RPMI7951 (cell line): ENCODE measurements at regions not wholly inside any gene's neighbourhood (a gene's known extent, or its start where the extent isn't known, plus 50 kb on each side); places are given as distances from the start of the nearest gene placed in this dataset.

Experiments used
- DNase-seq: peaks from one replicate; pipeline ENCODE4 v3.0.0-alpha.2; 2012; ENCODE audit warnings: low read depth

DNA sequence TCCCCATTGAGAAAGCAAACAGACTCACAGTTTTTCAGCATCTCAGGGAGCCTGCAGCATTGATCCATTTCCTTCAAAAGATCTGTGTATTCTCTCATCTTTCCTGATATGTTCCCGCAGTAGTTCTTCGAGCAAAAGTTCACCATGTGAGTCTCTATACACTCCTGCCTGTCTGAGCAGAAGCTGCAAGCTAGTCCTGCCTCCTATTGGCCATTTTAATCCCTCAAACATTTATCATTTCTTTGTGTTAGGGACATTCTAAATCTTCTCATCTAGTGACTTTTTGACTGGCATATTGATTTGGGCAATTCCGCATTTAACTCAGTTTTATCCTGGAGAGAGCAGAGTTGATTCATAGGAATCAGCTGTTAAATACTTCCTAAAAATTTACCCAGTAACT lies 660.4 kb upstream of the KLF12 start:
- DNase-seq, result no peak

GRCh38 chr13:74794147-74794546 lies 659.9 kb upstream of the KLF12 start:
- DNase-seq, result no peak

GRCh38 chr13:74784959-74785358 lies 650.8 kb upstream of the KLF12 start:
- no peak for DNase-seq

DNA sequence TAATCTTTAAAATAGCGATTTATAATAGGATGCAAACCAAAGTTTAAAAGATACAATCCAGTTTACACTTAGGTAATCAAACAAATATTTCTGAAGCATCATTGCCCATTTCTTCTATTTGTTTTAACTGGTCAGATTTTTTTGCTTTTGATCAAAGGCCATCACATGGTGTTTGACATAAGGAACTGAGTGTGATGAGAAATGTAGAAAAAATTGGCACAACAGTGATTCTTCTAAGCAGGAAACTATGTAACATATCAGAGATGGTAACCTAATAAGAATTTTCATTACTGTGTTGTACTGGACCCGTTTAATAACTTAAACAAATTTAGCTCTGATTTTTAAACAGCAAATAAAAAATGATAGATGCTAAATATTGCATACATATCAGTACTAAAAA lies 644.7 kb upstream of the KLF12 start:
- DNase-seq, result no peak

DNA sequence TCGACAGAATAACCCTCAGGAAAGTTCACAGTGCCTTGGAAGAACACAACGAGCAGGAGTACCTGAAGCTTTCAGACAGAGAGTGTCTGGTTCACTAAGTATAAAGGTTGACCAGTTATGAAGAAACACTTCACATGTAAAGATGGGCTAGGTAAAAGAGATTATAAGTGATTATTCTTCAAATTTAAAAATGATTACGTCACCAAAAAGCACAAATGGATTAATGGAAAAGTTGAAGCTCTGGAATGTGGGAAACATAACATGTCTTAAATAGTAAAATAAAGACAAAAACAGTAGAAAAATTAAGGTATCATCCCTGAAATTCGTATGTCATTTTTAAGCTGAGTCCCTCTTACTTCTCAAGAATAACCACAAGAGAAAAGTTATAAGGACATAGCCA lies 643.9 kb upstream of the KLF12 start:
- DNase-seq, result no peak

GRCh38 chr13:74774264-74774663 lies 640.1 kb upstream of the KLF12 start:
- no peak for DNase-seq

DNA sequence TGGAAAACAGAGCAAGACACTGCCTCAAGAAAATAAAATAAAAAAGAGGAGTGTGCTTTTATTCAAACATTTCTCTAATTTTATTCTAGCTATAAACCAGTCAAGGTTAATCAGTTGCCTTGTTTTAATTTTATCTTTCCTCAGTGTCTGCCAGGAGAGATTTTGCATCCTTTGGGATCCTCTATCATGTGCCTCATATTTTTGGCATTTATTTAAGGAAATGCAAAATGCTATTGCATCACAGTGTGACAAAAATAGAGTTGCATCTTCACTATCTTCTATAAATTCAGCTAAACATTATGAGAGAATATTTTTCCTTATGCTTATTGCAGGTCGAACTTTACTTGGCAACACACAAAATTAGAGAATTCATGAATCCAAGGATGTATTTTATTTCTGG lies 639.0 kb upstream of the KLF12 start:
- DNase-seq, result no peak

GRCh38 chr13:74771964-74772363 lies 637.8 kb upstream of the KLF12 start:
- peak; percentile 16 for DNase-seq

DNA sequence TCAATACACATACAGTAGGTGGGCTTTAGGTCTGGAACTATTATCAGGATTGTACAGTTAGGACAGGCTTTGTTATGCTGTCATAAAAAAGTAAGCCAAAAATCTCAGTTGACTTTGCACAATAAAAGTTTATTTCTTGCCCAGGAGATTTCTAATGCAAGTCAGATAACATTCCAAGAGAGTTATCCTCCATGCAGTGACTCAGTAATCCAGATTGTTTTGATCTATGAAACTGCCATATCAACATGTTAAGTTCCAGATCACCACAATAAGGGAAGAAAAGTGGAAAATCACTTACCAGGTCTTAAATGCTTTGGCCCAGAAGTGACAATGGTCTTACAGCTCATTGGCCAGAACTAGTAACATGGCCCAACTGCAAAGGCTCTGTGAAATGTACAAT lies 636.2 kb upstream of the KLF12 start:
- DNase-seq, result peak; percentile 33

DNA sequence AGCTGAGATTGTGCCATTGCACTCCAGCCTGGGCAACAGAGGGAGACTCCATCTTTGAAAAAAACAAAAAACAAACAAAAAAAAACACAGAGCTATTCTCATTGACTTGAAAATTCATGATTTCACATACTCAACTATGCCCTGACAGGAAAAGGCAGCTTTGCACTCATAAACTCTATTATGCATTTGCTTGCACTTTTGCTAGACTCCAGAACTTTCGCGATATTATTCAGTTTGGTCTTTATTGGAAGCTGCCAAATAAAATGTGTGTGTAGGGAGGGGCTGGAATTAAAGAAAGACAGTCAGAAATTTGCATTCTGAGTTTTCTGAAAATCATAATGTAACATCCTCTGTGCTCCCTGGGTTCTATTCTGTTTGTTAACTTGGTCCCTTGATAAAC lies 635.1 kb upstream of the KLF12 start:
- no peak for DNase-seq

GRCh38 chr13:74768521-74769085 lies 634.4 kb upstream of the KLF12 start:
- DNase-seq, result no peak

GRCh38 chr13:74767050-74767449 lies 632.8 kb upstream of the KLF12 start:
- no peak for DNase-seq

DNA sequence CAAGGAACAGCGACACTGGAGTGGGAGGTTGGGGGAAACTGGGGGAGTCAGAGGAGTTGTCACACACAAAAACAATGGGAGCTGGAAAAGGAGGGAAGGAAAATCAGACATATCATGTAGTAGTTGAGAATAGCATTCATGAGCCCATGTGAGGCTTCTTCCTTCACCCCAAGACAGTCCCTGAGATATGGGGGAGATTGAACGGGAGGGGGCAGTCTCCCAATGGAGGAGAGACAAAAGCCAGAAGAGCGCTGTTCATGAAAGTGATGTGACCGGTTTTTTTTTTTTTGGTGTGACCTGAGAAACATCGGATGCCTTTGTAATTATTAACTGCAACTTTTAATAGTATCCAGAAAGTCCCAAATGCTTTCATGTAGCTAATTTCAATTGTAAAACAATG lies 631.8 kb upstream of the KLF12 start:
- DNase-seq, result no peak

DNA sequence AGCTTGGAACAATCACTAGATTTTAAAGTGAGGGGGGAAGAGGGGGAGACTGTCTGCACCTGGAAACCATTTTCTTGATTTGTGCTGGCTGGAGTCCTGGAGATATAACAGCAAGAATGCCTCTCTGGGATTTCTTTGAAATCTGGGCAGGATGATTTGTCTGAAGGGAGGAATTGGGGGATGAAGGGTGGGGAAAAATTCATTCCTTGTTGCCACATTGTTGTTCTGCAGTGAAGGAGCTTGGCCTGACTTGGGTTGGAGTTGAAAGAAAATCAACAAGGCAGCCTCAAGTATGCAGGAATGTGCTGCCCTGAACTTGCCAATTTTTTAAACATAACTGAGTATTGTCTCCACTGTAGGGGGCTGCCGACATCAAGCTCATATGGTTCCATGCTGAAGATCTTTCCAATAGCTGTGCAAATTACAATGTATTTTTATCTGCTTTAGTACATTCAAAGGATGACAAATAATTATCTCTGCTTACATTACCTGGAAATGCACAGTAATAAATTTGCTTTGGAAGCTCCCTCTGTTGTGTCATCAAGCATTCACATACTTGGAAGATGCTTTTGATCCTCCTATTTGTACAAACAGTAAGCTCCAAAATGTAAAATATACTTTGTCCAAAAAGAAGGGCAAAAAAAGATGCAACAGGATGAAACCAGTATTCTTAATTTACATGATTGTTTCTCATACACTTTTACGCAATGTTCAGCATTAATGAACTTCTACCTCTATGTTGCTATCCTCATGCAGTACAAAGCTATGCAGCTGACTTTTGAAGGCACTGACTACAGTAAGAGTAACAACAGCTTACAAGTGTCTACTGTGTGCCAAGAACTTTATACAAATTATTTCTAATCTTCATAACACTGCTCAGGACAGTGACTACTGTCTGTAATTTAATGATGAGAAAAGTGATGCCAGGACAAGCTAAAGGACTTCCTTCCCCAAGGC lies 627.9 kb upstream of the KLF12 start:
- no peak for DNase-seq

GRCh38 chr13:74758188-74758587 lies 624.0 kb upstream of the KLF12 start:
- no peak for DNase-seq

- DNase-seq, result no peak
Measured at GRCh38 chr13:74755065-74755464, 620.9 kb upstream of the KLF12 start.

GRCh38 chr13:74751739-74752138 lies 617.5 kb upstream of the KLF12 start:
- no peak for DNase-seq

DNA sequence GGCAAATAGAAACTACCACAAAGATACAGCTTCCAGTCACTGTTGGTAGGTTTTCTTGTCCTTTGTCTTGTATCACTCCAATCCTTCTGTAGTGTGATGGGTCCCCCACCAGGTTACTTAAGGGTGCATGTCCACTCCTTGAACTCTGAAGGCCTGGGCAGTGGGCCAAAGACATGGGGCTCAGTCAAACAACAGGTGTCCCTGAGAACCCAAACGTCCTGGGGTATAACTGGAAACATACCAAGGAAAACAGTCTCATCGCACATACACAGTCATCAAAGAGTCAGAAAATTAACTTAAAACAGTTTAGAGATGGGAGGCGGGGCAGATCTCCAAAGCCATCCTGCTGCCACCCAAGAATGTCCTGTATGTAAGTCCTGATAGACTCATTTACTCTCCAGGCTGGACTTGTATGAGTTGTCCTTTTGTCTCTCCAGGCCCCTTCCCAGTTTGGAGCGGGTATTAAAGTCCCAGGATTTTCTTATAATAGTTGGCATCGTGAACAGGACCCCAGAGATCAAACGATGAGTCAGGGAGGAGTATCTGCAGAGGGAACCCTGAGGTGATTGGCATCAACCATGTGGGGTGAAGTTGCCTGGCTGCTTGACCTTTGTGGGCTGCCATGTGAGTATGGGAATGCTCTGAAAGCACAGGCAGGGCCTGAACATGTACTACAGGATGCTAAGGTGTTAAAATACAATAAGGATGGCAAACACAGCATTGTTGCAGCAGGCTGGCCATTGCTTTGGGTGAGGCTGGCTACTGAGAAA lies 613.2 kb upstream of the KLF12 start:
- DNase-seq, result no peak

DNA sequence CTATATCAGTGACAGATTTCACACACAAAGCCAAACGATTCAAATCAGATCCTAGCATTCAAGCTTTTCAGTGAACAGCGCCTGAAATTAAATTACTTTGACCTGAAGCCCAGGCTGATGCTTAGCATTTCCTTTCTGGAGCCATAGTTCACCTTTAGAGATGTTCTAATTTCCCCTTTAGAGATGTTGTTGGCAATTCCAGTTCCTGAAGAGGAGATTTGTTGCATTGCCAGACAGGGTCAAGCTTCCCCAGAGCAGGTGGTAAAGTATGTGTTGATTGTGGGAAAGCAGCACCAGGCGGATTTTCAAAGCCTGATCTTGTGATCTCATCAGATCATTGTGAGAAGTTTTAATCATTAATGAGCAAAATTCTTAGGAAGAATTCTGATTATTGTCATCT lies 609.8 kb upstream of the KLF12 start:
- DNase-seq, result no peak

GRCh38 chr13:74741732-74742131 lies 607.5 kb upstream of the KLF12 start:
- no peak for DNase-seq

GRCh38 chr13:74732736-74733385 lies 598.7 kb upstream of the KLF12 start:
- DNase-seq, result no peak

GRCh38 chr13:74731731-74732130 lies 597.5 kb upstream of the KLF12 start:
- DNase-seq, result no peak
